GM06990 (cell line): ENCODE measurements at regions not wholly inside any gene's neighbourhood (a gene's known extent, or its start where the extent isn't known, plus 50 kb on each side); places are given as distances from the start of the nearest gene placed in this dataset.

Source experiments
- DNase-seq: peaks from one replicate; pipeline ENCODE4 v3.0.0-alpha.2; 2011; ENCODE audit not compliant: insufficient read length; ENCODE audit errors: extremely low read depth
- H3K27me3 ChIP-seq: replicated peaks from 2 replicates; pipeline ENCODE4 v1.6.0; 2011; ENCODE audit warnings: low read length; ENCODE audit not compliant: control insufficient read depth, insufficient read depth
- H3K36me3 ChIP-seq: 2 replicates; pipeline ENCODE4 v1.5.1; 2011; ENCODE audit warnings: low read length; ENCODE audit not compliant: control insufficient read depth, insufficient read depth
- H3K4me3 ChIP-seq: replicated peaks from 2 replicates; pipeline ENCODE4 v1.5.1; 2011; ENCODE audit warnings: low read depth, mild to moderate bottlenecking, control low read depth, low read length
- CTCF ChIP-seq: IDR thresholded peaks from 2 replicates; pipeline ENCODE4 v1.5.1; 2011; ENCODE audit warnings: low read length, control low read depth, mild to moderate bottlenecking, inconsistent platforms; ENCODE audit not compliant: insufficient read depth, poor library complexity, severe bottlenecking

GRCh38 chr10:56905051-56905450 lies 544.0 kb upstream of the ZWINT start:
- H3K4me3 ChIP-seq: no peak overlapping the region
- no peak for TF ChIP-seq CTCF
- no peak for DNase-seq
- H3K27me3 ChIP-seq: no peaks in the 10 kb centered on the region
- no peaks in the 10 kb centered on the region for H3K36me3 ChIP-seq

- TF ChIP-seq CTCF: no peak
- no peaks in the 10 kb centered on the region for H3K27me3 ChIP-seq
- H3K4me3 ChIP-seq: no peak overlapping the region
- no peaks in the 10 kb centered on the region for H3K36me3 ChIP-seq
- no peak for DNase-seq
Observed at GRCh38 chr10:56902554-56902953, 541.5 kb upstream of the ZWINT start.

GRCh38 chr10:56895306-56895705 lies 534.2 kb upstream of the ZWINT start:
- no peak overlapping the region for H3K4me3 ChIP-seq
- no peaks in the 10 kb centered on the region for H3K36me3 ChIP-seq
- no peak for TF ChIP-seq CTCF
- DNase-seq: no peak
- H3K27me3 ChIP-seq: no peaks in the 10 kb centered on the region

GRCh38 chr10:56881218-56881617 lies 520.2 kb upstream of the ZWINT start:
- Histone ChIP-seq H3K27me3 (no peaks in the 10 kb centered on the region), H3K4me3 (no peak overlapping the region), H3K36me3 (no peaks in the 10 kb centered on the region)
- no peak for TF ChIP-seq CTCF
- no peak for DNase-seq

- H3K36me3 ChIP-seq: no peaks in the 10 kb centered on the region
- H3K4me3 ChIP-seq: no peak overlapping the region
- no peaks in the 10 kb centered on the region for H3K27me3 ChIP-seq
- no peak for TF ChIP-seq CTCF
- no peak for DNase-seq
Observed at GRCh38 chr10:56880606-56881005, 519.5 kb upstream of the ZWINT start.

GRCh38 chr10:56874950-56875349 lies 513.9 kb upstream of the ZWINT start:
- no peak for TF ChIP-seq CTCF
- no peaks in the 10 kb centered on the region for H3K36me3 ChIP-seq
- H3K27me3 ChIP-seq: no peaks in the 10 kb centered on the region
- DNase-seq: no peak
- no peak overlapping the region for H3K4me3 ChIP-seq
